Trophoblast cell (in vitro differentiated cells and primary cell): ENCODE measurements at regions not wholly inside any gene's neighbourhood (a gene's known extent, or its start where the extent isn't known, plus 50 kb on each side); places are given as distances from the start of the nearest gene placed in this dataset.

ENCODE experiments used
- DNase-seq, 2 donors: peaks; one replicate each; pipeline ENCODE4 v3.0.0-alpha.2; 2016
- H2AFZ ChIP-seq: 2 replicates; pipeline ENCODE4 v1.6.1; 2013; ENCODE audit warnings: low read length, moderate library complexity, mild to moderate bottlenecking; ENCODE audit not compliant: insufficient read depth, poor library complexity
- H2AK5ac ChIP-seq: 2 replicates; pipeline ENCODE4 v1.6.1; 2013; ENCODE audit warnings: mild to moderate bottlenecking, low read length
- H2BK120ac ChIP-seq: 2 replicates; pipeline ENCODE4 v1.6.1; 2013; ENCODE audit warnings: low read length, mild to moderate bottlenecking, moderate library complexity; ENCODE audit not compliant: insufficient read depth, poor library complexity
- H2BK12ac ChIP-seq: 2 replicates; pipeline ENCODE4 v1.6.1; 2013; ENCODE audit warnings: mild to moderate bottlenecking, low read length, moderate library complexity
- H2BK5ac ChIP-seq: 2 replicates; pipeline ENCODE4 v1.6.1; 2013; ENCODE audit warnings: low read length, low read depth, moderate library complexity, mild to moderate bottlenecking; ENCODE audit not compliant: poor library complexity
- H3K14ac ChIP-seq: 2 replicates; pipeline ENCODE4 v1.6.1; 2013; ENCODE audit warnings: mild to moderate bottlenecking, low read length
- H3K18ac ChIP-seq: 2 replicates; pipeline ENCODE4 v1.6.1; 2013; ENCODE audit warnings: mild to moderate bottlenecking, low read length
- H3K23ac ChIP-seq: 2 replicates; pipeline ENCODE4 v1.6.1; 2013; ENCODE audit warnings: low read length
- H3K27ac ChIP-seq: 2 replicates; pipeline ENCODE4 v1.5.1; 2013; ENCODE audit warnings: low read depth, mild to moderate bottlenecking, inconsistent platforms, low read length, moderate library complexity
- H3K27me3 ChIP-seq: 2 replicates; pipeline ENCODE4 v1.6.1; 2013; ENCODE audit warnings: inconsistent platforms, mild to moderate bottlenecking, low read length, moderate library complexity; ENCODE audit not compliant: insufficient read depth
- H3K36me3 ChIP-seq, 2 experiments: 1 replicate in 1 of 2; 2 replicates in 1 of 2; pipeline ENCODE4 v1.6.1; 2013; ENCODE audit warnings: low read length in 2 of 2, mild to moderate bottlenecking in 2 of 2, moderate library complexity in 1 of 2; ENCODE audit not compliant: insufficient read depth in 2 of 2, control insufficient read depth in 1 of 2
- H3K4ac ChIP-seq: 2 replicates; pipeline ENCODE4 v1.6.1; 2013; ENCODE audit warnings: low read depth, mild to moderate bottlenecking, low read length, moderate library complexity
- H3K4me1 ChIP-seq, 2 experiments: 1 replicate in 1 of 2; 2 replicates in 1 of 2; pipeline ENCODE4 v1.6.1; 2013; ENCODE audit warnings: low read length in 2 of 2, mild to moderate bottlenecking in 2 of 2, moderate library complexity in 1 of 2; ENCODE audit not compliant: insufficient read depth in 2 of 2, control insufficient read depth in 1 of 2
- H3K4me2 ChIP-seq: 2 replicates; pipeline ENCODE4 v1.6.1; 2013; ENCODE audit warnings: inconsistent platforms, mild to moderate bottlenecking, low read length, moderate library complexity
- H3K4me3 ChIP-seq: 2 replicates; pipeline ENCODE4 v1.5.1; 2013; ENCODE audit warnings: mild to moderate bottlenecking, low read depth, low read length, inconsistent platforms
- H3K79me1 ChIP-seq: one replicate; pipeline ENCODE4 v1.6.1; 2013; ENCODE audit warnings: low read length
- H3K79me2 ChIP-seq: 2 replicates; pipeline ENCODE4 v1.6.1; 2013; ENCODE audit warnings: low read length, mild to moderate bottlenecking; ENCODE audit not compliant: control insufficient read depth, insufficient read depth, poor library complexity
- H3K9ac ChIP-seq: 2 replicates; pipeline ENCODE4 v1.6.1; 2013; ENCODE audit warnings: mild to moderate bottlenecking, low read length
- H3K9me3 ChIP-seq: 2 replicates; pipeline ENCODE4 v1.6.1; 2013; ENCODE audit warnings: low read depth, mild to moderate bottlenecking, control low read depth, inconsistent platforms, low read length; ENCODE audit not compliant: insufficient read depth
- H4K12ac ChIP-seq: 2 replicates; pipeline ENCODE4 v1.6.1; 2013; ENCODE audit warnings: low read depth, mild to moderate bottlenecking, low read length, moderate library complexity
- H4K8ac ChIP-seq: 2 replicates; pipeline ENCODE4 v1.6.1; 2013; ENCODE audit warnings: low read depth, mild to moderate bottlenecking, low read length, moderate library complexity
- H4K91ac ChIP-seq: one replicate; pipeline ENCODE4 v1.6.1; 2013; ENCODE audit warnings: low read depth, mild to moderate bottlenecking, low read length, moderate library complexity
- WGBS: extraction: QIAGEN DNeasy Blood & Tissue Kit; methylation state at CpG from one replicate; pipeline ENCODE4 v1.1.7; 2013; ENCODE audit warnings: missing lambda C conversion rate; ENCODE audit not compliant: insufficient read length, insufficient coverage; ENCODE audit errors: extremely low coverage; 5-methylcytosine and 5-hydroxymethylcytosine counted together

- Histone ChIP-seq H3K9me3 (peaks cover 6% of the 10 kb centered on the region), H4K8ac (no peak overlapping the region), H2AFZ (no peak overlapping the region), H3K18ac (peak overlapping the region; percentile 47), H2BK12ac (peak overlapping the region; percentile 51), H3K4me3 (peak overlapping the region; percentile 49), H3K4me1 (peaks cover 5 to 6% of the 10 kb centered on the region in 2 experiments), H3K36me3 (no peaks in the 10 kb centered on the region), H4K12ac (no peak overlapping the region), H3K14ac (peak overlapping the region; percentile 29), H4K91ac (peak overlapping the region; percentile 38), H2AK5ac (peak overlapping the region; percentile 63), H3K27me3 (no peaks in the 10 kb centered on the region), H3K4me2 (no peak overlapping the region), H3K79me1 (no peaks in the 10 kb centered on the region), H3K23ac (no peak overlapping the region), H3K9ac (no peak overlapping the region), H3K27ac (no peak overlapping the region), H3K4ac (no peak overlapping the region), H2BK5ac (no peak overlapping the region), H3K79me2 (no peaks in the 10 kb centered on the region), H2BK120ac (peak overlapping the region; percentile 21)
- over 99% methylated on average over 7 of the region's 7 CpGs for WGBS
- no peak for DNase-seq
Observed at GRCh38 chr2:18911416-18911815, 322.0 kb upstream of the NT5C1B start.

GRCh38 chr2:18910843-18911242 lies 321.5 kb upstream of the NT5C1B start:
- no CpG with 5 or more reads among the region's 4 CpGs for WGBS
- no peaks in the 10 kb centered on the region for H3K36me3 ChIP-seq
- no peak overlapping the region for H3K18ac ChIP-seq
- H2BK120ac ChIP-seq = no peak overlapping the region
- no peaks in the 10 kb centered on the region for H3K79me2 ChIP-seq
- H2AK5ac ChIP-seq = no peak overlapping the region
- H3K9ac ChIP-seq = no peak overlapping the region
- H3K14ac ChIP-seq = no peak overlapping the region
- H3K4me2 ChIP-seq = no peak overlapping the region
- no peaks in the 10 kb centered on the region for H3K27me3 ChIP-seq
- no peak overlapping the region for H2AFZ ChIP-seq
- no peak overlapping the region for H4K12ac ChIP-seq
- H3K79me1 ChIP-seq = no peaks in the 10 kb centered on the region
- H3K4ac ChIP-seq = no peak overlapping the region
- DNase-seq = peak; percentile 12 to 44
- H2BK5ac ChIP-seq = no peak overlapping the region
- peaks cover 5 to 6% of the 10 kb centered on the region in 2 experiments for H3K4me1 ChIP-seq
- no peak overlapping the region for H4K8ac ChIP-seq
- no peak overlapping the region for H4K91ac ChIP-seq
- no peak overlapping the region for H3K27ac ChIP-seq
- H2BK12ac ChIP-seq = no peak overlapping the region
- H3K9me3 ChIP-seq = peaks cover 6% of the 10 kb centered on the region
- no peak overlapping the region for H3K23ac ChIP-seq
- no peak overlapping the region for H3K4me3 ChIP-seq

DNA sequence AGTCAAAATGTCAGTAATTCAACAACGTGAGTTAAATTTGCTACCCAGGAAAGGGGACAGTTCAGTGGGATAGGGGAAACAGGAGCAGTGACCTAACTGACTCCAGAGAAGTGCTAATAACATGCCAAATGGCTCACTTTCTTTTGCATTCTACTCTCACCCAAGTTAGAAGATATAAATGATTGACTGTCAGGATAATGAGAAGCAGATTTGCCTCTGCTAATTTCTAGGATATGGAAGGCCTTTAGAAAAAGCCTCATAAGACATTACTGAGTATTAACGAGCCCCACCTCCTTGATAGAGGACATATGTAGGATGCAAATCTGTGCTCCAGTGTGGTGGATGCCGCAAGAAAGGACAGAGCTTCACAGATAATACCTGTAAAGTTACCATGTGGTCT lies 318.6 kb upstream of the NT5C1B start:
- Histone ChIP-seq H3K23ac (no peak overlapping the region), H3K9me3 (peaks cover 6% of the 10 kb centered on the region), H3K27me3 (no peaks in the 10 kb centered on the region), H3K14ac (no peak overlapping the region), H2BK5ac (no peak overlapping the region), H2BK120ac (no peak overlapping the region), H3K9ac (no peak overlapping the region), H3K4ac (no peak overlapping the region), H3K4me3 (no peak overlapping the region), H3K79me1 (no peaks in the 10 kb centered on the region), H2AFZ (no peak overlapping the region), H4K91ac (no peak overlapping the region), H4K8ac (no peak overlapping the region), H3K27ac (no peak overlapping the region), H3K36me3 (no peaks in the 10 kb centered on the region), H2AK5ac (no peak overlapping the region), H2BK12ac (no peak overlapping the region), H4K12ac (no peak overlapping the region), H3K4me2 (no peak overlapping the region), H3K4me1 (peaks cover 5 to 6% of the 10 kb centered on the region in 2 experiments), H3K79me2 (no peaks in the 10 kb centered on the region), H3K18ac (no peak overlapping the region)
- DNase-seq = no peak
- WGBS = no CpG with 5 or more reads among the region's 3 CpGs

GRCh38 chr2:18907508-18907907 lies 318.1 kb upstream of the NT5C1B start:
- Histone ChIP-seq H3K9ac (no peak overlapping the region), H3K27ac (no peak overlapping the region), H3K14ac (no peak overlapping the region), H4K12ac (no peak overlapping the region), H2BK5ac (no peak overlapping the region), H2AK5ac (no peak overlapping the region), H3K4ac (no peak overlapping the region), H4K8ac (no peak overlapping the region), H4K91ac (no peak overlapping the region), H3K4me2 (no peak overlapping the region), H2AFZ (no peak overlapping the region), H3K27me3 (no peaks in the 10 kb centered on the region), H3K79me2 (no peaks in the 10 kb centered on the region), H3K4me3 (no peak overlapping the region), H2BK120ac (no peak overlapping the region), H3K18ac (no peak overlapping the region), H3K4me1 (peaks cover 5 to 6% of the 10 kb centered on the region in 2 experiments), H3K23ac (no peak overlapping the region), H3K36me3 (no peaks in the 10 kb centered on the region), H3K79me1 (no peaks in the 10 kb centered on the region), H2BK12ac (no peak overlapping the region), H3K9me3 (peaks cover 6% of the 10 kb centered on the region)
- WGBS = no CpG with 5 or more reads among the region's 2 CpGs
- DNase-seq = no peak
